ENCODE measurements at regions not wholly inside any gene's neighbourhood (a gene's known extent, or its start where the extent isn't known, plus 50 kb on each side); places are given as distances from the start of the nearest gene placed in this dataset.

DNA sequence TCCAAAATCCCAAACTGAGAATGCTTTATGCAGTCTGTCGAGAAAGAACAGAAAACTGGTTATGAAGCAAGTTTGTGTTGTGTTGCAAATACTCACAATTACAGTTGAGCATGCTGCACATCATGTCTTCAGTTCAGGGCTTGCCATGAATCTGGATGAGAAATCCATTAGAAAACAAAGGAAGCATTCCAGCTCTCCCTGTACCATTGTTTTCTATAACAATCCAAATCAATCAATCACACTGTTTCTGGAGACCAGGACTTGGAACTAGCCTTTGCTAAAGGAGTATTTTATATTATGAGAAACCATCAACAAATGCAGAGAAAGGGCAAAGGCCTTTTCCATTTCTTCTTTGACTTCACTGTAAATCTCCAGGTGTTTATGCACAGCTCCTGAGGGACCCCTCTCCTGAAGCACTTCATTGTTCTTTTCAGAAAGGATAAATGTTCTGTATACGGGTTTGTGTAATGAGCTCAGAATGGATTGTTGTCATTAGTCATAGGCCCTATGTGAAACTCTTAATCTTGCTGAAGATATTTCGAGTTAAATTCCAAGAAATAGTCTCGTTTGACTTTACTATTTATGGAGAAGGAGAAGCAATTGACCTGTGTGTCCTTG lies 364.7 kb upstream of the POM121L12 start:
- TF ChIP-seq, protein P1, sequence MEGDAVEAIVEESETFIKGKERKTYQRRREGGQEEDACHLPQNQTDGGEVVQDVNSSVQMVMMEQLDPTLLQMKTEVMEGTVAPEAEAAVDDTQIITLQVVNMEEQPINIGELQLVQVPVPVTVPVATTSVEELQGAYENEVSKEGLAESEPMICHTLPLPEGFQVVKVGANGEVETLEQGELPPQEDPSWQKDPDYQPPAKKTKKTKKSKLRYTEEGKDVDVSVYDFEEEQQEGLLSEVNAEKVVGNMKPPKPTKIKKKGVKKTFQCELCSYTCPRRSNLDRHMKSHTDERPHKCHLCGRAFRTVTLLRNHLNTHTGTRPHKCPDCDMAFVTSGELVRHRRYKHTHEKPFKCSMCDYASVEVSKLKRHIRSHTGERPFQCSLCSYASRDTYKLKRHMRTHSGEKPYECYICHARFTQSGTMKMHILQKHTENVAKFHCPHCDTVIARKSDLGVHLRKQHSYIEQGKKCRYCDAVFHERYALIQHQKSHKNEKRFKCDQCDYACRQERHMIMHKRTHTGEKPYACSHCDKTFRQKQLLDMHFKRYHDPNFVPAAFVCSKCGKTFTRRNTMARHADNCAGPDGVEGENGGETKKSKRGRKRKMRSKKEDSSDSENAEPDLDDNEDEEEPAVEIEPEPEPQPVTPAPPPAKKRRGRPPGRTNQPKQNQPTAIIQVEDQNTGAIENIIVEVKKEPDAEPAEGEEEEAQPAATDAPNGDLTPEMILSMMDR (IDR thresholded peaks at IDR 0.05; ENCODE audit: control extremely low read depth, extremely low read depth, low read depth, missing control alignments), result no peak
- DNase-seq (ENCODE audit: extremely low spot score), result no peak
- ChIA-PET POLR2A (no interaction called here), CTCF (no interaction called here)

DNA sequence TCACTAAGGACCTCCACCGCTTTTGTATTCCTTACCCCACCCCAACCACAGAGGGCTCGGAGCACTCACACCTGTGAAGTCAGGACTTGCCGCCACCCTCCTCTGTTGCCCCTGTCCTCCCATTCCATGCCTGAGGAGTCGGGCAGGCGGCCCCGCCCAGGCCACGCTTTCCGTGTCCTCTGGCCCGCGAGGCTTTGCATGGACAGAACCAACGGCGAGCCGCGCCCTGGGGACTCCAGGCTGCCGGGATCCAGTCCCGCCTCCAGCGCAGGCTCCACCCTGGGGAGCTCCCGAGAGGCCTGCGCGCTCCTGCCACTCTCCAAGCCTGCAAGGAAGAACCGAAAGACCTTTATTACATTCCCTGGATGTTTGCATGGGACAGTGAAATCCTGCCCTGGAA lies 366.4 kb upstream of the POM121L12 start:
- CTCF ChIA-PET, result no interaction called here
- TF ChIP-seq, protein P1 (IDR thresholded peaks at IDR 0.05; ENCODE audit: control extremely low read depth, extremely low read depth, low read depth, missing control alignments), result no peak
- POLR2A ChIA-PET, result no interaction called here
- DNase-seq (ENCODE audit: extremely low spot score), result no peak

DNA sequence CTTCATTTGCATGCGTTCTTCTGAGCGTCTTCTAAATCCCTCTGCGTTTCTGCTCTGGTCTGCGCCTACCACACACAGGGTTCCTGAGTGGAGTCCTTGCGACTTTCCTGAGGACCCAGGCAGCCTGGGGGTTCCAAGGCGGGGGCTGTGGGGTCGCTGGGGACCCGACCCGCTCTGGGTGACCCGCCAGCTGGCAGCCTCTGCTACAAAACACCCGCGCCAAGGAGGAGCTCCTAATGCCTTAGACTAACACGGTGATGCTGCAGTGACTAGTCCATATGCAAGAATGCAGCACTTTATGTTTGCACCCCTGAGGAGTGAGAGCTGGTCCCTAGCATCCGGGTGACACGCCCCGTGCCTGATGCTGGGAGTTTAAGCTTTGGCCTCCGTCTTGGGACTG lies 367.0 kb upstream of the POM121L12 start:
- POLR2A ChIA-PET, result no interaction called here
- CTCF ChIA-PET, result no interaction called here
- TF ChIP-seq, protein P1 (IDR thresholded peaks at IDR 0.05; ENCODE audit: control extremely low read depth, extremely low read depth, low read depth, missing control alignments), result no peak
- DNase-seq (ENCODE audit: extremely low spot score), result no peak

DNA sequence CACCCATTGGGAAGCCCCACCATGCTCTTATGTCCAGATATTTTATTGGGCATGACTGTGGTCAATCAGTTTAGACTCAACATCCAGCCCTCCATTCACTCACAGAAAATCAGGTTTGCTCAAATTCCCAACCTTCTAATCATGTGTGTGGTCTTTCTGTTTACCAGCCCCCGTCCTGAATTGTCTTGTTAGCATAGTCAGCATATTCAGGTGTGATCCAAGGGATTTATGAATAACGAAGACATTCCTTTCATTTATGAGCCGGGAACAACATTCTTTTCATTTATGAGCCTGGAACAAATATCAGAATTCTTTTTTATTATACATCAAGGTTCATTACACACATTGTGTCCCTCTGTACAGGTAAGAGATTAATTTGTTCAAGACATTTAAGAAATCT lies 376.3 kb upstream of the POM121L12 start:
- TF ChIP-seq, protein P1 (IDR thresholded peaks at IDR 0.05; ENCODE audit: control extremely low read depth, extremely low read depth, low read depth, missing control alignments), result no peak
- POLR2A ChIA-PET, result no interaction called here
- CTCF ChIA-PET, result no interaction called here
- DNase-seq (ENCODE audit: extremely low spot score), result no peak

DNA sequence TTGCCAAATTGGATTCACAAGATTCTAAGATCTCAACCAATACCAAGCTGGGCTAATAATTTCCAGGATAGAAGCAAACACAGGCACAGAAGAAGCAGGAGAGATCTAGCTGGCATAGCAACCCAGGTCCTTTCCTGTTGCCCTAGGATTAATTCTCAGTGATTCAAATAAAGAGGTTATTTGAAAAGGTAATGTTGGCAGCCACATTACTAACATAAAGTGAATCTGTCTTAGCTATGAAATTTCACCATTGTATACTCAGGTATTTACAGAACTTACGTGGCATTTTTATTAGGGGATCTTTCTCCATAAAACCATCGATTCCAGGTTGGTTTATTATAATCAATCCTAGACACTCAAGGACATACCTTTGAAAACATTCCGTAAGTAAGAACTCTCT lies 379.3 kb upstream of the POM121L12 start:
- CTCF ChIA-PET, result no interaction called here
- no peak for DNase-seq (ENCODE audit: extremely low spot score)
- POLR2A ChIA-PET, result no interaction called here
- TF ChIP-seq, protein P1 (IDR thresholded peaks at IDR 0.05; ENCODE audit: control extremely low read depth, extremely low read depth, low read depth, missing control alignments), result no peak

DNA sequence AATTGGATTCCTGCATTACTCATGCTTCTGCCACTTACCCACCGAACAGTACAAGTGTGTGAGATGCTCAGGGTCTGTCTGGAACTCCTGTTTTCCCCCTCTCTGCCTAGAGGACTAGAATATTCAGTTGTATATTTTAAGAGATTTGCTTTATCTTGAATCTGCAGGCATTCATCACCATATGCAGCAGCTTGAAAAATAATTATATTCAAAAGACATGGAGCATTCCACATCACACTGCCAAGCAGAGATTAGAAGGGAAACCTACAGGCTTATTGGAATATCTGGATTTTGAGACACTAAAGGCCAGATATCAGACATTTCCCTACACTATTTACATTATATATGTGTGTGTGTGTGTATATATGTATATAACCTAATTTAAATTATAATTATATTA lies 382.8 kb upstream of the POM121L12 start:
- ChIA-PET POLR2A (no interaction called here), CTCF (no interaction called here)
- DNase-seq (ENCODE audit: extremely low spot score), result no peak
- TF ChIP-seq, protein P1 (IDR thresholded peaks at IDR 0.05; ENCODE audit: control extremely low read depth, extremely low read depth, low read depth, missing control alignments), result no peak

DNA sequence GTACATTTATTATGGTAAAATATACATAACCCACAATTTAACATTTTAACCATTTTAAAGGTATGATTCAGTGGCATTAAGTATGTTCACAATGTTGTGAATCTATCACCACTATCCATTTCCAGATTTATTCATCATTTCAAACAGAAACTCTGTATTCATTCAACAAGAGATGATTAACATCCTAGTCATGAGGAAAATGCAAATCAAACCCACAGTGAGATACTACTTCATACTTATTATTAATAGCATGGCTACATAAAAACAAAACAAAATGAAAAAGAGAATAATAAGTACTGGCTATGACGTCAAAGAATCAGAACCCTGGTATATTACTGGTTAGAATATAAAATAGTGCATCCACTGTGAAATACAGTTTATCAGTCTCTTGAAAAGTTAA lies 386.6 kb upstream of the POM121L12 start:
- no peak for DNase-seq (ENCODE audit: extremely low spot score)
- CTCF ChIA-PET, result no interaction called here
- TF ChIP-seq, protein P1 (IDR thresholded peaks at IDR 0.05; ENCODE audit: control extremely low read depth, extremely low read depth, low read depth, missing control alignments), result no peak
- POLR2A ChIA-PET, result no interaction called here
